ENCODE measurements at regions not wholly inside any gene's neighbourhood (a gene's known extent, or its start where the extent isn't known, plus 50 kb on each side); places are given as distances from the start of the nearest gene placed in this dataset.
"Not testable (repeated sequence)": the region's sequence is repeated elsewhere in the genome, so short reads cannot be mapped to it uniquely, and the experiment has no call there.

DNA sequence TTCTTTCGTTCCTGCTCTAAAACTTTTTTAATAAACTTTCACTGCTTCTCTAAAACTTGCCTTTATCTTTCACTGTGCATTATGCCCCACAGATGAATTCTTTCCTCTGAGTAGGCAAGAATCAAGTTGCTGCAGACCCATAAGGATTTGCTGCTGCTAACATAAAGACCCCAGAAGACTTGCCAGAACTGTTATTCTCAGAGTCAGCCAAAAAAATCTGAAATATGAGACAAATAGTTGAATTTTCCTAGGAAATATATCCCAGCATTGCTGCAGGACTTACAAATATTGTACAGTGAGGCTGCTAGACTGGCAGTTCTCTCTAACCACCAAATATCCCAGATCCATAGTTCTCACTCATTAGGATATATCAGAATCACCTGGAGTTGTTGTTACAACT lies 349.1 kb upstream of the FLRT2 start:
- Histone ChIP-seq H3K36me3 (no peaks in the 10 kb centered on the region), H3K27me3 (replicated peaks; ENCODE audit: insufficient read depth) (no peaks in the 10 kb centered on the region), H3K9me3 (no peaks in the 10 kb centered on the region), H3K27ac (no peak overlapping the region), H3K4me1 (replicated peaks) (no peaks in the 10 kb centered on the region), H3K4me3 (no peak overlapping the region)
- no peak for DNase-seq (ENCODE audit: low spot score)
- TF ChIP-seq, protein P1, sequence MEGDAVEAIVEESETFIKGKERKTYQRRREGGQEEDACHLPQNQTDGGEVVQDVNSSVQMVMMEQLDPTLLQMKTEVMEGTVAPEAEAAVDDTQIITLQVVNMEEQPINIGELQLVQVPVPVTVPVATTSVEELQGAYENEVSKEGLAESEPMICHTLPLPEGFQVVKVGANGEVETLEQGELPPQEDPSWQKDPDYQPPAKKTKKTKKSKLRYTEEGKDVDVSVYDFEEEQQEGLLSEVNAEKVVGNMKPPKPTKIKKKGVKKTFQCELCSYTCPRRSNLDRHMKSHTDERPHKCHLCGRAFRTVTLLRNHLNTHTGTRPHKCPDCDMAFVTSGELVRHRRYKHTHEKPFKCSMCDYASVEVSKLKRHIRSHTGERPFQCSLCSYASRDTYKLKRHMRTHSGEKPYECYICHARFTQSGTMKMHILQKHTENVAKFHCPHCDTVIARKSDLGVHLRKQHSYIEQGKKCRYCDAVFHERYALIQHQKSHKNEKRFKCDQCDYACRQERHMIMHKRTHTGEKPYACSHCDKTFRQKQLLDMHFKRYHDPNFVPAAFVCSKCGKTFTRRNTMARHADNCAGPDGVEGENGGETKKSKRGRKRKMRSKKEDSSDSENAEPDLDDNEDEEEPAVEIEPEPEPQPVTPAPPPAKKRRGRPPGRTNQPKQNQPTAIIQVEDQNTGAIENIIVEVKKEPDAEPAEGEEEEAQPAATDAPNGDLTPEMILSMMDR (IDR thresholded peaks at IDR 0.05) = no peak
- TF ChIP-seq POLR2AphosphoS5 (IDR thresholded peaks at IDR 0.05) = no peak
- no peak for TF ChIP-seq POLR2A (IDR thresholded peaks at IDR 0.05)
- intact Hi-C loops (cut with DNase I) = no loop called here
- 83% methylated on average over 1 of the region's 1 CpG for WGBS

DNA sequence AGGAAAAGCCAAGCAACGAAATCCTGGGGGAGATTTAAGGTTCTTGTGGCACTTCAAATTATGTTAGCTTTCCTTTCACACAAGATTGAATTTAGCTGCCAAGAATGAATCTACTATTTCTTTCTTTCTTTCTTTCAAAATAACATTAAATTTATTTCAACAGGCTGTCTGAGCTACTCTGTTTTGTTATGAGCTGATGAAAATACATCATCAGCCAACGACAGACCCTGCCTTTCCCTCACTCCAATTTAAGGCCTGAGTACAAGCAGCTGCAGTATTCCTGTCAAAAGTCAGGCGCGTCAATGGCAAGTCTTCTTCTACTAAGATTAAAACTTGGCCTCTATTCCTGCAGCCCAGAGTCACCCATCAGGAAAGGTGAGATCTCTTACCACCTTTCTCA lies 347.7 kb upstream of the FLRT2 start:
- TF ChIP-seq, protein P1 (IDR thresholded peaks at IDR 0.05) = no peak
- TF ChIP-seq POLR2A (IDR thresholded peaks at IDR 0.05) = no peak
- TF ChIP-seq POLR2AphosphoS5 (IDR thresholded peaks at IDR 0.05) = no peak
- DNase-seq (ENCODE audit: low spot score) = no peak
- no peaks in the 10 kb centered on the region for H3K36me3 ChIP-seq
- H3K4me3 ChIP-seq = no peak overlapping the region
- H3K27ac ChIP-seq = no peak overlapping the region
- H3K27me3 ChIP-seq (replicated peaks; ENCODE audit: insufficient read depth) = no peaks in the 10 kb centered on the region
- WGBS = 77% methylated on average over 4 of the region's 4 CpGs
- no peaks in the 10 kb centered on the region for H3K4me1 ChIP-seq (replicated peaks)
- intact Hi-C loops (cut with DNase I) = no loop called here
- H3K9me3 ChIP-seq = no peaks in the 10 kb centered on the region

DNA sequence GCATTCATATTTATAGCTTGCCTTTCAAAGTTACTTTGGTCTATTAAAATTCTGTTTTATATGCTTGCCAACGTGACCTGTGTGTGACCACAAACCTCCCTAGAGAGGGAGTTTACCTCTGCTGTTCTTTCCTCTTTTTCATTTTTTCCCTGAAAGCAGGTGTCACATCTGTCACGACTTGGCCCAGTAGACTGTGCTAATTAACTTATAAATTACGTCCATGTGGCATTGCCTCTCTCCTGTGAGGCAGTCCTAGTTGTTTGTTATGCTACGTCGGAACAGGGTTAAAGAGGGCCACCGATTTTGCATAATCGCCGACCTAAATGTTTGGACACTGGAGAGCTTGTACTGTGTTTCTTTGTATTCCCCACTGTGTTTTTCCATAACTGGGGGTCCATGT lies 343.9 kb upstream of the FLRT2 start:
- Histone ChIP-seq H3K36me3 (no peaks in the 10 kb centered on the region), H3K4me3 (no peak overlapping the region), H3K27me3 (replicated peaks; ENCODE audit: insufficient read depth) (no peaks in the 10 kb centered on the region), H3K9me3 (no peaks in the 10 kb centered on the region), H3K4me1 (replicated peaks) (no peaks in the 10 kb centered on the region), H3K27ac (no peak overlapping the region)
- no peak for DNase-seq (ENCODE audit: low spot score)
- WGBS = 73% methylated on average over 8 of the region's 8 CpGs
- no peak for TF ChIP-seq POLR2A (IDR thresholded peaks at IDR 0.05)
- TF ChIP-seq, protein P1 (IDR thresholded peaks at IDR 0.05) = no peak
- no peak for TF ChIP-seq POLR2AphosphoS5 (IDR thresholded peaks at IDR 0.05)
- intact Hi-C loops (cut with DNase I) = no loop called here

DNA sequence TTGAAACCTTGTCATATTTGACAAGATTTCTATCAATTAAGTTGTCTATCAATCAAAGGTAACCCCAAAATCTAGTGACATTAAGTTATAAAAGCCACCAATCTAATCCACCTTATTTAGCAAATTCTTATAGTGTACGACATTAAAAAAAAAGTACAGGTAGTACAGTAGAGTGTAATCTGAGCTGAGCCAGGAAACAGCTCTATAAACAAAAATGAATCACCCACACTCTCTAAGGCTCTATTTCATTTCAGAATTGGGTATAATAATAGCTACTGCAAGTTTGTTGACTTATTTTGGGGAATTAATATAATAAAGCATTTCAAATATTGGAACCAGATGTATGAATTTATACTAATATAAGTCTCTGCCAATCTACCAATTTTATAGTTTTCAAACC lies 342.4 kb upstream of the FLRT2 start:
- H3K36me3 ChIP-seq = no peaks in the 10 kb centered on the region
- H3K27me3 ChIP-seq (replicated peaks; ENCODE audit: insufficient read depth) = no peaks in the 10 kb centered on the region
- no peaks in the 10 kb centered on the region for H3K9me3 ChIP-seq
- no peaks in the 10 kb centered on the region for H3K4me1 ChIP-seq (replicated peaks)
- no peak overlapping the region for H3K27ac ChIP-seq
- intact Hi-C loops (cut with DNase I) = no loop called here
- no peak for DNase-seq (ENCODE audit: low spot score)
- TF ChIP-seq, protein P1 (IDR thresholded peaks at IDR 0.05) = no peak
- TF ChIP-seq POLR2AphosphoS5 (IDR thresholded peaks at IDR 0.05) = no peak
- TF ChIP-seq POLR2A (IDR thresholded peaks at IDR 0.05) = no peak
- H3K4me3 ChIP-seq = no peak overlapping the region
- WGBS = 34% methylated on average over 1 of the region's 1 CpG

DNA sequence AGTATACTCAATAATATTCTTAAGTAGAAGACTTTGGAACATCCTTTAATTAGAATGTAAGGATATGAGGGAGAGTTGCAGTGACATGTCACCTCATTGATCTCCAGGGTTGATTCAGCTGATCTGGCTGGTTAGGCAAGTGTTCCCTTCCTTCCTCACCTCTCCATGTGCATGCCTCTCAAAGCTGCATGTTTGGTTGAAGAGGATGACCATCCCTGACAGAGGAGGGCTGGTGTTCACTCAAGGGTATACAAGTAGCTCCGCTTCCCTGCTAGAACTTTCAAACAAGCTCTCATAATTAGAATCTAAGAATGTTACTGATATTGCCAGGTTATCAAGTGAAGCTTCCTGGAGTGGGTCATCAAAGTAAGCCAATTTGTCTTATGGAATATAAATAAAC lies 341.1 kb upstream of the FLRT2 start:
- no peak for DNase-seq (ENCODE audit: low spot score)
- intact Hi-C loops (cut with DNase I) = no loop called here
- no peak overlapping the region for H3K27ac ChIP-seq

DNA sequence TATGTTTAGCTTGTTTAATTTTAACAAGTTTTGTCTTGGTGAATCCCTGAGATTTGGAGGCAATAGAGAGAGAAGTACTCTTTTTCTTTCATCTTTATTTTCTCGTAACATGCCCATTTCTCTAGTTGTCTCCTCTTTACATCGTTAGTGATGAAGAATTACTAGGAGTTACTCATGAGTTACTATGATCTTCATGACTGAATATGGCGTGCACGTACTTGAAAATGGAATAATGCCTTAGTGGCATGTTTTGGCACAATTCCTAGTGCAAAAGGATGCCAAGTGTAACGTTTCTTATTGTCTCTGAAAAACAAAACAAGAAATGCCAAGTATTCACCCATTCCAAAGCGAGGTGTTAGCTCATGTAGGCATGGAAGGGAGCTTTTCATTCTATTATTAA lies 340.7 kb upstream of the FLRT2 start:
- WGBS = 53% methylated on average over 6 of the region's 6 CpGs

More for the DNA sequence above, 341.1 kb upstream of the FLRT2 start:
- TF ChIP-seq POLR2A (IDR thresholded peaks at IDR 0.05) (no peak), POLR2AphosphoS5 (IDR thresholded peaks at IDR 0.05) (no peak)
- TF ChIP-seq, protein P1 (IDR thresholded peaks at IDR 0.05) = no peak
- no peaks in the 10 kb centered on the region for H3K27me3 ChIP-seq (replicated peaks; ENCODE audit: insufficient read depth)
- no peaks in the 10 kb centered on the region for H3K36me3 ChIP-seq
- no peaks in the 10 kb centered on the region for H3K9me3 ChIP-seq
- no peak overlapping the region for H3K4me3 ChIP-seq
- H3K4me1 ChIP-seq (replicated peaks) = no peaks in the 10 kb centered on the region
- WGBS = 88% methylated on average over 1 of the region's 1 CpG

More for the DNA sequence above, 340.7 kb upstream of the FLRT2 start:
- H3K9me3 ChIP-seq; H3K36me3 ChIP-seq; DNase-seq (ENCODE audit: low spot score); H3K4me3 ChIP-seq; H3K27me3 ChIP-seq (replicated peaks; ENCODE audit: insufficient read depth); intact Hi-C loops (cut with DNase I); H3K4me1 ChIP-seq (replicated peaks); H3K27ac ChIP-seq: not testable (repeated sequence)

All from prostate gland (tissue), 2 donors.